Coronary artery (tissue), 2 donors: ENCODE measurements at regions not wholly inside any gene's neighbourhood (a gene's known extent, or its start where the extent isn't known, plus 50 kb on each side); places are given as distances from the start of the nearest gene placed in this dataset.

Experiments
- DNase-seq: peaks from one replicate; pipeline ENCODE4 v3.0.0-alpha.2; 2017; ENCODE audit warnings: low spot score
- H3K27ac ChIP-seq, 2 donors: fragments of 200-600 bp; sonication (generic); one replicate each; pipeline ENCODE4 v1.5.1; 2016 to 2019
- H3K4me3 ChIP-seq: fragments of 200-600 bp; sonication (generic); 2 replicates; pipeline ENCODE4 v1.5.1; 2016; ENCODE audit warnings: mild to moderate bottlenecking, moderate library complexity
- TF ChIP-seq, protein P1 (sequence below): fragments of 200-600 bp; sonication (generic); IDR thresholded peaks from one replicate; pipeline ENCODE4 v1.5.1; 2019; ENCODE audit warnings: antibody characterized with exemption

GRCh38 chr17:49906531-49907136 lies 58.8 kb upstream of the TAC4 start:
- Histone ChIP-seq H3K4me3 (no peak overlapping the region), H3K27ac (no peak overlapping the region)
- DNase-seq = no peak
- TF ChIP-seq, protein P1, sequence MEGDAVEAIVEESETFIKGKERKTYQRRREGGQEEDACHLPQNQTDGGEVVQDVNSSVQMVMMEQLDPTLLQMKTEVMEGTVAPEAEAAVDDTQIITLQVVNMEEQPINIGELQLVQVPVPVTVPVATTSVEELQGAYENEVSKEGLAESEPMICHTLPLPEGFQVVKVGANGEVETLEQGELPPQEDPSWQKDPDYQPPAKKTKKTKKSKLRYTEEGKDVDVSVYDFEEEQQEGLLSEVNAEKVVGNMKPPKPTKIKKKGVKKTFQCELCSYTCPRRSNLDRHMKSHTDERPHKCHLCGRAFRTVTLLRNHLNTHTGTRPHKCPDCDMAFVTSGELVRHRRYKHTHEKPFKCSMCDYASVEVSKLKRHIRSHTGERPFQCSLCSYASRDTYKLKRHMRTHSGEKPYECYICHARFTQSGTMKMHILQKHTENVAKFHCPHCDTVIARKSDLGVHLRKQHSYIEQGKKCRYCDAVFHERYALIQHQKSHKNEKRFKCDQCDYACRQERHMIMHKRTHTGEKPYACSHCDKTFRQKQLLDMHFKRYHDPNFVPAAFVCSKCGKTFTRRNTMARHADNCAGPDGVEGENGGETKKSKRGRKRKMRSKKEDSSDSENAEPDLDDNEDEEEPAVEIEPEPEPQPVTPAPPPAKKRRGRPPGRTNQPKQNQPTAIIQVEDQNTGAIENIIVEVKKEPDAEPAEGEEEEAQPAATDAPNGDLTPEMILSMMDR = no peak

DNA sequence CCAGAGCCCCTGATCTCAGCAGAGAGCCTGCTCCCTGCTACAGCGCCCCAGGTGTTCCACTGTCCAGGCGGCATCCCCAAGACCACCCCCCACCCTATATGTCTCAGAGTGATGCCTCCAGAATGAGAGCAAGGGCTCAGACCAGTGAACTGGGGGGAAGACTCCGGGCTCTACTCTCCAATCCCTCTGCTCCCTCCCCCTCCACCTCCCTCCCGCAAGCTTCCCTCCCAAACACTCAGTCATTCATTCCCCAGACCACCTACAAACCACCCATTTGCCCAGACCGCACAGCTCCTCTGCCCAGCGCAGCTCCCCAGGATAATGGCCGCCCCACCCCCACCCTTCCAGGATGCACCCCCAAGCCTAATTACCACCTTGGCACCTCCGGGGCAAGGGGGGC lies 59.4 kb upstream of the TAC4 start:
- Histone ChIP-seq H3K4me3 (no peak overlapping the region), H3K27ac (no peak overlapping the region)
- DNase-seq = no peak
- TF ChIP-seq, protein P1 = no peak

- TF ChIP-seq, protein P1 = no peak
- Histone ChIP-seq H3K27ac (no peak overlapping the region), H3K4me3 (no peak overlapping the region)
These were observed 59.9 kb upstream of the DLX4 start for GRCh38 chr17:49908782-49909714.

DNA sequence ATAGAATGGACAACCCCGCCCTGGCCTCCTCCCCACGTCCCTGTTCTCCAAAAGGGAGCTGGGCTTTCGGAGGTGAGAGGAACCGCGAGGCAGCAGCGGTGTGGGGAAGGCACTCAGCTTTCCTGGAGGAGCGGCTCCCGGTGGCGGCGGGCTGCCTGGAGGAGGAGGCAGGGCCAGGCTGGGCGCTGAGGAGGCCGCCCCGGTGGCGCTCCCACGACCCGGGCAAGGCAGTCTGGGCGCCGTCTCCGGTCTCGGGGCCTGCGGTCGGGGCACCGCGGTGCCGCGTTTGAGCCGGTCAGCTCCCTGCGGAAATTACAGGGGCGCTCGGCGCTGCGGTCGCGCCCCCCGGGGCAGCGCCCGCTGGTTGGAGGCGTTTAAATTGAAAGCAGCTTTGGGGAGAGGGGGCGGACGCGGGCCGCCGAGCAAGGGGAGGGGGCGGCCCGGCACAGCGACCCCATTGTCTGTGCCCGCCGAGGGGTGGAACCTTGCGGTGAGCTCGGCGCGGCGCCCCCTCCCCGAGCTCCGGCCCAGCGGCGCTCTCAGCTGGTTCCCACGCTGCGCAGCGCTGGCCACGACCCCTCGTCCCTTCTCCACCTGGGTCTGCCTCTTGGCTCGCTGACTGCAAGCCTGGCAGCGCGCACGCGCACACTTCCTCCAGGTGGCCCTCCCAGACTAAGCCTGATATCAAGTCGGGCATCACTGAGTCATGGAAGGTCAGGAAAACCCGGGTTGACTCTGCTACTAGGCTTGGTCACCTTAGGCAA lies 58.7 kb upstream of the DLX4 start:
- no peak for DNase-seq
- Histone ChIP-seq H3K4me3 (no peak overlapping the region), H3K27ac (no peak overlapping the region)
- TF ChIP-seq, protein P1 = no peak

More at GRCh38 chr17:49908782-49909714, 59.9 kb upstream of the DLX4 start:
- no peak for DNase-seq

DNA sequence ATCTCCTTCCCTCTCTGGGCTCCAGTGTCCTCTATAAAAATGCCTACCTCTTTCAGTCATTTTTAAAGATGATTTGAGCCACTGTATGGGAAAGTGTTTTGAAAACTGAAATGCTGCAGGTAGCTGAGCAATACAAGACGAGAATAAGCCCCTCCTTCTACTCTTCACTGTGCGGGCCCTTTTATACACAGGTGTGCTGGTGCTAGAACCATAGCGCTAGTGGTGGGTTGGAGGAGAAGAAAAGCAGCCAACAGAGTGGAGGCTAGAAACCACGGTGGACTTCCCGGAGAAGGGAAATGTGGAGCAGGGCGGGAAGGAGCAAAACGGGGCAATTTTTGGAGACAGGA lies 58.2 kb upstream of the DLX4 start:
- Histone ChIP-seq H3K27ac (no peak overlapping the region), H3K4me3 (no peak overlapping the region)
- no peak for DNase-seq
- TF ChIP-seq, protein P1 = no peak

DNA sequence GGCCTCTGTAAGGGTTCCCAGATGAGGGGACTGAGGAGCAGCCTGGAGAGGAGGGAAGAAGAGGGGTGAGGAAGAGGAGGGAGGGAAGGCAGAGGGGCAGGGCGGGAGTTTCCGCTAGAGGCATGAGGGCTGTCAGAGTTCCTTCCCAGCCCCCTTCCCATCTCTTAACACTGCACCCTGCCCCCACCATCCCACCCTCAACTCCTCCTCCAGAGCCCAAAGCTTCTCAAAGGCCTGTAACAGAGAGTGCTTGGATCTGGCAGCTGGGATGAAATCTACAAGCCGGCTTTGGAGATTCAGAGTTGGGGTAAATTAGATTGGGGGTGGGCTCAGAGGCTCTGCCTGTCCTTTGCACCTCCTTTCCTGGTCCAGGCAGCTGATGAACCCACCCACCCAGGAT lies 57.3 kb upstream of the DLX4 start:
- no peak for DNase-seq
- TF ChIP-seq, protein P1 = no peak

More for the DNA sequence above, 57.3 kb upstream of the DLX4 start:
- H3K27ac ChIP-seq = no peak overlapping the region
- no peak overlapping the region for H3K4me3 ChIP-seq
